Astrocyte of the spinal cord (primary cell): ENCODE measurements at regions not wholly inside any gene's neighbourhood (a gene's known extent, or its start where the extent isn't known, plus 50 kb on each side); places are given as distances from the start of the nearest gene placed in this dataset.

ENCODE experiments used
- DNase-seq: peaks from one replicate; pipeline ENCODE4 v3.0.0; 2011; ENCODE audit warnings: low read depth, low spot score
- H3K4me3 ChIP-seq: 2 replicates; pipeline ENCODE4 v1.5.1; 2011; ENCODE audit warnings: low read depth, mild to moderate bottlenecking, low read length, moderate library complexity
- CTCF ChIP-seq: IDR thresholded peaks from 2 replicates; pipeline ENCODE4 v1.5.1; 2012; ENCODE audit warnings: low read depth, mild to moderate bottlenecking, low read length, inconsistent platforms
- in situ Hi-C: cut with HindIII; loops from 2 replicates; pipeline ENCODE4 v1.10.0; 2017; ENCODE audit warnings: low sequenced_read_pairs

- in situ Hi-C loops = no loop called here
- DNase-seq = no peak
- H3K4me3 ChIP-seq = no peak overlapping the region
- TF ChIP-seq CTCF = no peak
These were observed 159.1 kb downstream of the UTP18 start for GRCh38 chr17:51419476-51419875.

GRCh38 chr17:51421525-51421924 lies 161.2 kb downstream of the UTP18 start:
- DNase-seq = no peak
- no peak overlapping the region for H3K4me3 ChIP-seq
- no peak for TF ChIP-seq CTCF
- in situ Hi-C loops = no loop called here

GRCh38 chr17:51422634-51423033 lies 162.3 kb downstream of the UTP18 start:
- H3K4me3 ChIP-seq = no peak overlapping the region
- no peak for TF ChIP-seq CTCF
- in situ Hi-C loops = no loop called here
- no peak for DNase-seq

GRCh38 chr17:51423421-51424160 lies 163.2 kb downstream of the UTP18 start:
- in situ Hi-C loops = no loop called here
- no peak for DNase-seq
- TF ChIP-seq CTCF = no peak
- H3K4me3 ChIP-seq = no peak overlapping the region

GRCh38 chr17:51425773-51426172 lies 165.4 kb downstream of the UTP18 start:
- in situ Hi-C loops = no loop called here
- no peak overlapping the region for H3K4me3 ChIP-seq
- DNase-seq = no peak
- no peak for TF ChIP-seq CTCF

GRCh38 chr17:51427323-51427811 lies 167.0 kb downstream of the UTP18 start:
- in situ Hi-C loops = no loop called here
- TF ChIP-seq CTCF = no peak
- no peak overlapping the region for H3K4me3 ChIP-seq
- no peak for DNase-seq
